K562 (cell line): ENCODE measurements at regions not wholly inside any gene's neighbourhood (a gene's known extent, or its start where the extent isn't known, plus 50 kb on each side); places are given as distances from the start of the nearest gene placed in this dataset.

Source experiments
- CCAR2 ChIP-seq: fragments of 200-400 bp; formaldehyde crosslinking; IDR thresholded peaks from 2 replicates; pipeline ENCODE4 v1.6.1; 2017; ENCODE audit warnings: mild to moderate bottlenecking, low read depth, low read length
- MAFG ChIP-seq: fragments of 450-650 bp; conservative IDR thresholded peaks from 2 replicates; pipeline ENCODE4 v1.6.1; 2016; ENCODE audit warnings: missing genetic modification characterization, missing compliant biosample characterization
- MYNN ChIP-seq, 2 experiments: sonication (generic); formaldehyde crosslinking in 1 of 2; IDR thresholded peaks; 2 replicates each; pipeline versions ENCODE4 v1.5.0 to v1.6.1; 2016 to 2020; ENCODE audit warnings: antibody characterized with exemption in 1 of 2, missing genetic modification reagents in 1 of 2
- NFIX ChIP-seq: fragments of 250-450 bp; sonication (Bioruptor Pico); IDR thresholded peaks from 2 replicates; pipeline ENCODE4 v1.4.0; 2020; ENCODE audit warnings: low read depth, mild to moderate bottlenecking, moderate library complexity
- TF ChIP-seq, protein P1 (sequence below): sonication (generic); formaldehyde crosslinking; IDR thresholded peaks from 2 replicates; pipeline ENCODE4 v1.9.0; 2022; ENCODE audit warnings: mild to moderate bottlenecking, missing genetic modification reagents

- TF ChIP-seq NFIX (CRISPR knock-in tag), result no peak
- TF ChIP-seq, protein P1, sequence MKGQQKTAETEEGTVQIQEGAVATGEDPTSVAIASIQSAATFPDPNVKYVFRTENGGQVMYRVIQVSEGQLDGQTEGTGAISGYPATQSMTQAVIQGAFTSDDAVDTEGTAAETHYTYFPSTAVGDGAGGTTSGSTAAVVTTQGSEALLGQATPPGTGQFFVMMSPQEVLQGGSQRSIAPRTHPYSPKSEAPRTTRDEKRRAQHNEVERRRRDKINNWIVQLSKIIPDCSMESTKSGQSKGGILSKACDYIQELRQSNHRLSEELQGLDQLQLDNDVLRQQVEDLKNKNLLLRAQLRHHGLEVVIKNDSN (CRISPR knock-in tag), result no peak
- no peak for TF ChIP-seq CCAR2
- no peak for TF ChIP-seq MAFG (tag)
- no peak for TF ChIP-seq MYNN (IDR thresholded peaks at IDR 0.05)
- TF ChIP-seq MYNN (CRISPR knock-in tag; IDR thresholded peaks at IDR 0.05), result no peak
Measured at GRCh38 chr5:74149395-74149794, 491.1 kb downstream of the ENC1 start.
